ELF-1 (cell line): ENCODE measurements at regions not wholly inside any gene's neighbourhood (a gene's known extent, or its start where the extent isn't known, plus 50 kb on each side); places are given as distances from the start of the nearest gene placed in this dataset.

ENCODE experiments used
- DNase-seq: peaks from one replicate; pipeline ENCODE4 v3.0.0-alpha.2; 2016; ENCODE audit warnings: low read depth, low spot score

DNA sequence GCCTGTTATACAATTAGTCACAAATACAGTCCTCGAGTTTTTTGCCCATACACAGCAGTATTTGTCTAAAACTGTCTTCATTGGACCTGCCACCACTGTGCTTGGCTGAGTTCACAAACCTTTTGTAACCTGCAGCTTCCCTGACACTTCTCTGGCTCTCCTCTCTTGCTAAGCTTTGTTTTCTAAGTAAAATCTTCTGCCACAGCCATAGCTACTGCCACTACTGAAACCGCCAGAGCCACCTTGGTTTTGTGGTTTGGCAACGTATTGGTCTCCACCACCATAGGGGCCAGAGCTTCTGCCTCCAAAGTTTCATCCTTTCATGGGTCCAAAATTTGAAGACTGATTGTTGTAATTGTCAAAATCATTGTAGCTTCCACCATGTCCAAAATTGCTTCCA, 668.2 kb upstream of the BRINP3 start:
- DNase-seq: no peak

DNA sequence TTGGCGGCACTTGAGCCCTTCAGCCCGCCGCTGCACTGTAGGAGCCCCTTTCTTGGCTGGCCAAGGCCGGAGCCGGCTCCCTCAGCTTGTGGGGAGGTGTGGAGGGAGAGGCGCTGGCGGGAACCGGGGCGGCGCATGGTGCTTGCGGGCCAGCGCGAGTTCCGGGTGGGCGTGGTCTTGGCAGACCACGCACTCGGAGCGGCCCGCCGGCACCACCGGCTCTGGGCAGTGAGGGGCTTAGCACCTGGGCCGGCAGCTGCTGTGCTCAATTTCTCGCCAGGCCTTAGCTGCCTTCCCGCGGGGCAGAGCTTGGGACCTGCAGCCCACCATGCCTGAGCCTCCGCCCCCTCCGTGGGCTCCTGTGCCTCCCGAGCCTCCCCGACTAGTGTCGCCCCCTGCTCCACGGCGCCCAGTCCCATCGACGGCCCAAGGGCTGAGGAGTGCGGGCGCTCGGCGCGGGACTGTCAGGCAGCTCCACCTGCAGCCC, 673.7 kb upstream of the BRINP3 start:
- DNase-seq: peak; percentile 14

DNA sequence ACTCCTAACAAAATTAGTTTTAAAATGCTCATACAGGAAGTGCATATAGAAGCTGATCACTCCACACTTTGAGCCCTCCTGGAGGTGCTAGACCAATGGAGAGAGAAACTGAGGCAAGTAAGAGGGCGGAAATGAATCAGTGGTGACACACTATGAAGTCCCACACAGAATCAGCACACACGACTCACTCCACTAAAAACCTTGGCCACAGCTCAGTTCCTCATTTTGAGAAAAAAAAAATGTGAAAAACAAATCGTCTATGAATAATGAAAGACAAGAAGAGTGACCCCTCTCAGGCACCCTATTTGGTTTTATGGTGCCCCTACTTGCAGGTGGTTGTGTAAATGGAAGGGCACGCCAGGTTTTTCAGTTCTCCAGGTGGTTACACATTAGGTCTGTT, 675.1 kb upstream of the BRINP3 start:
- DNase-seq: no peak

DNA sequence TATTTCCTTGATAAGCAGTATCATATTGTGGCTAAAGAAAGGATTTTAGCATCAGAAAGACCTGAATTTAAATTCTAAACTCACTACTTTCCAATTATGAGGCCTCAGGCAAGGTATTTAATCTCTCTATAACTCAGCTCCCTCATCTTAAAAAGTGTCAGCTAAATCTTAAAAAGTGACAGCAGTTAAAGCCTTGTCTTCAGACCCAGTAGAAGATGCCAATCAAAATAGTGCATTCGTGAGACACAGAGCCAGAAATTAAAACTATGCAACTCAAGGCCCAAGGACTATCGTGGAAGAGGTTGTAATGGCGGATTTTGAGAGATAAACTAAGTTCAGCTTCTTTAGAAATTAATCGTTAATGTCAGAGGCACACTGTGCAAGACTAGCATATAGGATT, 677.5 kb upstream of the BRINP3 start:
- no peak for DNase-seq

DNA sequence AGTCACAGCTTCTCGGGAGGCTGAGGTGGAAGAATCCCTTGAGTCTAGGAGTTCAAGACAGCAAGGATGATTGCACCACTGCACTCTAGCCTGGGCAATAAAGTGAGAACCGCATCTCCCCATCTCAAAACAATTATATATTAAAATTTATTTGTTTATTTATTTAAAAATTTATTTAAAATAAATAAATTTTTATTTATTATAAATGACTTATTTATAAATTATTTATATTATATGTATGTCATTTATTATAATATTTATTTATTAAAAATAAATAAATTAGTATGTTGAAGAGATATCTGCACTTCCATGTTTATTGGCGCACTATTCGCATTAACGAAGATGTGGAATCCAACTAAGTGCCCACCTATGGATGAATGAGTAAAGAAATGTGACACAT, 683.2 kb upstream of the BRINP3 start:
- no peak for DNase-seq

DNA sequence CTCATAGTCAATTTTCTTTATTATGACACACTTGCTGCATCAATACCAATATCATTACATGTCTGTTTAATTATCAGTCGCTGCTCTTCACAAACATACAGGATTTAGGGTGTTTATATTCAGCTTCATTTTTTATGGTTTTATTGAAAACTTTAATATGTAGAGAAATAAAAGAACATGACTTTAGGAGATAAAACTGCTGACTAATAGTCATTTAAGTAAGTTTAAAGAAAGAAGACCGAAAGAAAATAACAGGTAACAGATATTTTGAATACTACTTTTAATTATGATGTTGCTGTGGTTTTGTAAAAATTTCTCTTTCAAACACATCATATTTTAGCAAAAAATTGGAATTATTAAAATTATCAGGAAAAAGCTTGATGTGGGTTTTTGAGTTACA, 685.1 kb upstream of the BRINP3 start:
- no peak for DNase-seq

DNA sequence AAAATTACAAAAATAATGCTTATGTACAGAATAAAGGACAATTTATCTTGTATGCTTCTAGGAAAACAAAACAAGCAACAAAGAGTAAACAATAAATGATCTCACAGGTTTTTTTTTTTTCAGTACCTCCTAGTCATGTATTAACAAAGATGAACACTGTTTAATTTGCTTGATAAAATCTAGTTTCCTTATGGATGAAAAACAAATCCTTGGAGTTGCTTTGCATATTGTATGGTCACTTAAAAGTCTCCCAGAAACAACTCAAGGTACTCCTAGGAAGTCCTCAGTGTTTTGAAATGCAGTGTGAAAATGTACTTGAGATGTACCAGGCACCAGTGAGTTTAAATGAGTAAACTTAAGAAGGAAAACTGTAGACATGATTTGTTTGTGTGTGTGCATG, 686.0 kb upstream of the BRINP3 start:
- DNase-seq: no peak

DNA sequence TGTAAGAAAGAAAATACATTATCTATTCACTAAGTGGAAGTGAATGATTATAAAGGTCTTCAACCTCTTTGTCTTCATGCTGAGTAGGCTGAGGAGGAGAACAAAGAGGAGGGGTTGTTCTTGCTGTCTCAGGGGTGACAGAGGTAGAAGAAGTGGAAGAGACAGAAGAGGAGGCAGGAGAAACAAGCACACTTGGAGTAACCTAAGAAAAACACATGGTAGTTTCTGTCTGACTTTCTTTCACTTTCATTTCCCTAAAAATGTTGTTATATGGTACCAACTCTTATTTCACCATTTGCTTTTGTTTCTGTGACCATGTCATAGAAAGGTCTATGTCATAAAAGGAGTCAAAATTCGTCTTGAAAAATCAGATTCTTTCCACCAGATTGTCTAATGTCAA, 696.6 kb upstream of the BRINP3 start:
- DNase-seq: no peak

DNA sequence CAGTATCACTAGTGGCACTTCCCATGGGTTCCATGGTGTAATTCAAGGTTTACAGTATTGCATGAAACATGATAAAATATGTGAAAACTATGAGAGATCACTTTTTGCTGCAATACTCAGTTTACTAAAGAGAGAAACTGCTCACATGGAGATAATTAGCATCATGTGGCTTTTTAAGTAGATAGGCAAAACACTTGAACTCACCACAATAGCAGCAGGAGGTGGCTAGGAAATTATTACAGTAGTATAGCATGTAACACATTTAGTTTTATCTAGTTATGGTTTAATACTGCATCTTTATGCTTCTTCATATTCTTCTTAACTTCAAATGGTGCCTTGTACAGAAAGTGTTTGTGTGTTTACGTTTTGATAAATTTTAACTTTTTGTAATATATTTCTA, 698.5 kb upstream of the BRINP3 start:
- DNase-seq: no peak

DNA sequence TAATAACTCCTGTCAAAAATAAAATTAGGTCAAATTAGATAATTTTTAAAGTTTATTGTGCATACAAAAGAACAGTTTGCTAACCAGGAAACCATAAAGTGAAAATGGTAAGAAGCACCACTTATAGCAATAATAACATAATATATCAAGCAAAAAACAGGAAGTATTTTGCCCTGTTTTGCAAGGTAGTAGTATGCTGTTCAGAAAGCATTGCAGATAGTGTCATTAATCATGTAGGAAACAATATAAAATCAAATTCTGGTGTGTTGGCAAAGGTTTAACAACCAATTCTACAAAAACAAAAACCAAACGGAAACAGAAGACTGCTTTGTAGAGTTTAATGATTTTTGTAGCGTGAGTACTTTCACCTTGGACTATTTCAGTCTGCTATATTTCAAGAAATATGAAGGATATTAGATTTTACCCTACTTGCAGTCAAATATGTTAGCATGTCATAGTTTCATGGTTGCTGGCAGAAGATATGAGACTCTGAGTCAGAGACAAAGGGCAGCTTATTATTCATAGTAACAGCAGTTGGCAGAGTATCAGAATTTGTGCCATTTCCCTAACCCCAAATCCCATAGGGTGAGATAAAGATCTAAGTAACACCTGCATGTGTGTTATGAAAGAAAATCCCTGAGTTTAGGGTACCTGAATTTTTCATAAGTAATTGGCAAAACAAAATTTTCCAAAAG, 729.0 kb upstream of the BRINP3 start:
- DNase-seq: no peak

DNA sequence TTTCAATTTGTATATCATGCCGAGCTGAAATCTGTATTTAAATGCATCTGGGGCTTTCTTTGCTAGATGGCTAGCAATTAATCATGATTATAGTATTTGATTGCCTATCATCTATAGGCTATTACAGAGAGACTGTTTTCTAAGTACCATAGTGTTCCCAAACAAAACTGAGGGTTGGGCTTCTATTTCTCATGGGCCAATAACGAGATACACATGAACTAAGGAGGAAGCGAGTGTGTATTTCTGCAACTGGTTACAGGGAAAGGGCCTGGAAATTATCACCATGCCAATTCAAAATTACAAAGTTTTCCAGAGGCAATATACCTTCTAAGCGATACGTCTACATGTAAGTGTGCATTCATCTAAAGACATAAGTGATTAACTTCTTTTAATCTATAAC, 744.5 kb upstream of the BRINP3 start:
- DNase-seq: no peak

DNA sequence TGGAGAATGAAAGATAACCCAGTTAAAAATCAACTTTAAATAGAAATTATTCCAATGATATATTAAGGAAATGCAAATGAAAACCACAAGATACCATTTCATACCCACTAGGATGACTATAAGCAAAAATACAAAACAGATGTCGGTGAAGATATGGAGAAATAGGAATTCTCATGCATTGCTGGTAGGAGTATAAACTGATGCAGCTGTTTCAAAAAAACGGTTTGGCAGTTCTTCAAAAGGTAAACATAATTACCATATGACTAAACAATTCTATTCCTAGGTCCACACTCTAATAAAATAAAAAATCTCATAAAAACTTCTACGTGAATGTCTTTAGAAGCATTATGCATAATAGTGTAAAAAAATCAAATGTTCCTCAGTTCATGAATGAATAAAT, 763.3 kb upstream of the BRINP3 start:
- no peak for DNase-seq

DNA sequence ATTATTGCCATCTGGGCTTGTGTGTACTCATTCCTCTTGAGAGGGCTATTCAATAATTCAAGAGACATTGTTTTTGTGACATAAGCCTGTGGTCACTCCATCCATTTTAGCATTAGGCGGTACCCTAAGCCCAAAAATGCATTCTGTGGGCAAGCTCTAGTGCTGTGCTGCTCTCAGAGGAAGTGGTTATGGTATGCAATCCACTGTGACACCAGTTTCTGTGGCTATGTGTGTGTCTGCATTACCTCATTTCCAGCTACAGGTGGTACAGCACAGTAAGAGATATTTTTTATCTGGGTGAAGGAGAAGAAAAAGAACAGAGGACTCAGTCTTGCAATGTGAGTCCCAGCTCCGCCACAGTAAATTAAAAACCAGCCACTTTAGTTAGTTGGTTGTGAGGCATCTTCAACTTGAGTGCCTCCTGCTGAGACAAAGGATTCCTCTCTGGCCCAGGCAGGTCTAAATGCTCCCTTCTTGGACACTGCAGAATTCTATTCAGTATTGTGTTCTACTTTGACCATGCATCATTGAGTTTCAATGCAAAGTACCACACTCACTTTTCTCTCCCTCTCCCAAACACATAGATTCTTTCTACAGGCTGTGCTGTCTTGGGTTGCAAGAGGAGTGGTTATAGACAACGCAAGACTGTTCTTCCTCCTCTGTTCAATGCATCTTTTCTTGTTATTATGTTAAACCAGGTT, 777.8 kb upstream of the BRINP3 start:
- no peak for DNase-seq

DNA sequence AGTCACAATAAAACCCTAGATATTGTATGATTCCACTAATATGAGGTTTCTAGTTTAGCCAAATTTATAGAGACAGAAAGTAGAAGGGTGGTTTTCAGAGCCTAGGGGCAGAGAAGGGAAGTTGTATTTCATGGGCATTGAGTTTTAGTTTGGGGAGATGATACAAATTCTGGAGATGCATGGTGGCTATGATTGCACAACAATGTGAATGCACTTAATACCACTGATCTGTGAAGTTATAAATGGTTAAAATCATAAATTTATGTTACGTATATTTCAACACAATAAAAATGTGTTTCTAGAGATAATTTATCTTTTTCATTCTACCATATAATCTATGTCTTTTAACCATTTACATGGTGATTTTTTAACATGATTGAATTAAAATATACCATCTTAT, 779.3 kb upstream of the BRINP3 start:
- DNase-seq: no peak

DNA sequence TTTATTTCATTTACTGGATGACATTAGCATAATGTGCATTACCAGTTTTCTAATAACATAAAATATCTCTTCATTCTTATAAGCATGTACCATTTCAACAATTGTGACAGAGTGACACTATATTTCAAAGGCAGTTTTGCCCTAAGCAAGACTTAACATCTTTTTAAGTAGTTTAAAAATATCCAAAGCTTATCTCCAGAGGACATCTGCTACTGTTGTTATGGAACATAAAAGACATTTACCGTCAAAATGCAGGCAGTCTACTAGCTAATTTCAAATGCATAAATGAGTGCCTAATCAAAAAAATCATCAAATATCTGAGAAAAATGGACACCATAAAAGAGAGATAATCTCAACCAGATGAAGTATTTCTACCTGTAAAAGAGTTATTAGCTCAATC, 782.4 kb upstream of the BRINP3 start:
- DNase-seq: no peak

DNA sequence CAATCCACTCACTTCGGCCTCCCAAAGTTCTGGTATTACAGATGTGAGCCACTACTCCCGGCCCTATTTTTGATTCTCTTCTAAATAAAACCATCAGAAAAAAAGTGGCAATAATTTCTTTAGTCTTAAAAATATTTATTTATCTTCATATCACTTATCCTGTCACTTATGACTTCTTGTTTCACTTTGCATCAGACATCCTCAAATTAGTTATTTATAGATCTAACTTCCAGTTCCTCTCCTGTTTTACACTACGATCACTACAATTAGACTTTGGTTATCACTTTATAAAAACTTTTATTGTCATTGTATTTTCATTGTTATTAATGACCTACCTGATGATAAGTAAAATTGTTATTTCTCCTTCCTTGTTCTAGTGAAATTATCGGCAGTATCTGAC, 783.4 kb upstream of the BRINP3 start:
- no peak for DNase-seq

DNA sequence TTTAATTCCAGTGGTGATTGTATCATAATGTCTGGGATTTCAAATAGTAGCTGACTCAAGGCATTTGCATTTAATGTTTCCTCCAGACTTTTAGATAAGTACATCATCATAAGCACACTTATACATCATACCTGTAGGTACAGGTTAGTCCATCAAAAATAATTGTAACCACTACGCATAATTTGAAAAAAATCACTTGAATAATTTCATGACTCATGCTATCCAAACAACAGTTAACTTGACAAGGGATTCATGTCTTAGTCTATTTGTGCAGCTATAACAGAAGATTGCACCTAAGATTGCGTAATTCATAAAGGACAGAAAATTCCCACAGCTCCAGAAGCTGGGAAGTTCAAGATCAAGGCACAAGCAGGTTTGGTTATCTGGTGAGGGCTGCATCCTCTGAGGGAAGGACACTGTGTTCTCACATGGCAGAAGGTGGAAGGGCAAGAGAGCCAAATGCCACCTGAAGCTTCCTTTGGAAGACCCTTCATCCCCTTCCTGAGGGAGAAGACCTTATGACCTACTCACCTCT, 801.7 kb upstream of the BRINP3 start:
- no peak for DNase-seq

DNA sequence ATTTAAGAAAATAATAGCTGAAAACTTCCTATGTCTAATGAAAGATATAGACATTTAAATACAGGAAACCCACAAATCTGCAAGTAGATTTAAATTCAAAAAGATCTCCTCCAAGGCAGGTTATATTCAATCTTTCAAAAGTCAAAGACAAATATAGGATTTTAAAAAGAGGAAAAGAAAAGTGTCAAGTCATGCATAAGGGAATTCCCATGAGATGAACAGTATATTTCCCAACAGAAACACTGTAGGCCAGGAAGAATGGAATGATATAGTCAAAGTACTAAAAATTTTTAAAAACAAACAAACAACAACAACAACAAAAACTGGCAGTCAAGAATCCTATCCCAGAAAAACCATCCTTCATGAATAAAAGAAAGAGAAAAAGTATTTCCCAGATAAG, 806.5 kb upstream of the BRINP3 start:
- no peak for DNase-seq

DNA sequence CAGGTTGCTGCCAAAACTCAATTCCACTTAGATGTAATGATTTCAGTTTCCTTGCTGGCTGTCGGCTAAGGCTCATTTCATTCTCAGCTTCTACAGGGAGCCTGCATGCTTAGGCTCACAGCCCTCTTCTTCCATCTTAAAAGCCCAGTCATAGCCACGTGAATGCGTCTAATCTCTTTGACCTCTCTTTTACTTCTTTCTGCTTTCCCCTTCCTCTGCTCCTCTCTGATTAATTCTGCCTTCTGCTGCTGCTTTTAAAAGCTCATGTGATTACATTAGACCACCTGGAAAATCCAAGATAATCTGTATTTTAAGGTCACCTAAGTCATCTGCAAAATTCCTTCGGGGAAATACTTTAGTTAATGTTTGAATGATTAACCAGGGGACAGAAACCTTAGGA, 812.8 kb upstream of the BRINP3 start:
- DNase-seq: no peak

DNA sequence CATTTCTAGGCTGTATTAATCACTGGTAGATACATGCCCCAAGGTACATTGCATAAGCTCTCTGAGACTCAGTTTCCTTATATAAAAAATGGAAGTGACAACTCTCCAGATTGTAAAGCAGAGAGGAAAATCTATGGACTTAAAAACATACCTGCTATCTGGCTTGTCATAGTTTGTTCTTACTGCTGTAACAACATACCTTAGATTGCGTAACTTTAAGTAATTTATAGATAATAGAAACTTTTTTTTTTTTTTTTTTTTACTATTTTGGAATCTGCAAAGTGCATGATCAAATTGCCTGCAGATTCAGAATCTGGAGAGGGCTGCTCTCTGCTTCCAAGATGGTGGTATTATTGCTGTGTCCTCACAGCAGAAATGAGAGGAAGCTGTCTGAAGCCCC, 827.7 kb upstream of the BRINP3 start:
- DNase-seq: no peak

DNA sequence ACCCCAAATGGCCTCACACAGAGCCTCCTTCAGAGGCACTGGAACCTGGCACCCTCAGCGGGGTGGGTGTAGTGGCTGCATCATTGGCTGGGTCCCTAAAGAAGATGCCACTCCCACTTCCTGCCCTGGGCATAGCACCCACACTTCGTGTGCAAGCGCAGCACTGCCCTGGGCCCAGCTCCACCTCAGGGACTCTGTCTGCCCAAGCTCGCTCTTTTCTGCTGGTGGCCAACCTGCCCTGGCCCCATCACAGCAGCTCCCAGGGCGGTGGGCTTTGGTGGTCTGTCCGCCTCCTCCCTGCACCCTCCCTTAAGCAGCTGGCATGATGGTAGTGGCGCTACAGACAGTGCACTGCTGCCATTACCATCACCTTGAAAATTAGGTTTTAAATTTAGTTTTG, 829.3 kb upstream of the BRINP3 start:
- no peak for DNase-seq

DNA sequence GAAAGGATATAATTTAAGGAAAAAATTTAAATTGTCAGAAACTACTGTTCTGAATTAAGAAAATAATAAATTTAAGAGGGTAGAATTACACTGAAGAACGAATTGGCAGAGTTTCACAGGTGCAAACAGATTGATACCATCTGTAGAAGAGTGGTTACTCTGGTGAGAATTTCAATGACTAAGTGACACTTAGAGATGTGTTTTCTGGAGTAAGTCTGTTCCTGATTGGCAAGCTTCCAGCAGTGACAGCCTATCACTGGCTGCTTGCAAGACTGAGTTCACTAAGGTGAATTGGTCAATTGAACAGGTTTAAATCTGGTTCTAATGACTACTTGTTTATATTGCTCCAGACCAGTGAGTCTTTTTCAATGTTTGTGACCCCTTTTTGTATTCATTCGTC, 838.2 kb upstream of the RGS18 start:
- no peak for DNase-seq

DNA sequence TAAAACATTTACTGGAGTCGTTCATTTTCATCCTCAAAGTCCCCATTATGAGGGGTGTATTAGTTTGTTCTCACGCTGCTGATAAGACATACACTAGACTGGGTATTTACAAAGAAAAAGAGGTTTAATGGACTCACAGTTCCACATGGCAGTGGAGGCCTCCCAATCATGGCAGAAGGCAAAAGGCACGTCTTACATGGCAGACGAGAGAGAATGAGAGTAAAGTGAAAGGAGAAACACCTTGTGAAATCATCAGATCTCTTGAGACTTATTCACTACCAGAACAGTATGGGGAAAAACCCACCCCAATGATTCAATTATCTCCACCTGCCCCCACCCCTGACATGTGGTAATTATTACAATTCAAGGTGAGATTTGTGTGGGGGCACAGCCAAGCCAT, 830.4 kb upstream of the RGS18 start:
- DNase-seq: no peak
